MM.1S (cell line): ENCODE measurements at regions not wholly inside any gene's neighbourhood (a gene's known extent, or its start where the extent isn't known, plus 50 kb on each side); places are given as distances from the start of the nearest gene placed in this dataset.

ENCODE experiments used
- DNase-seq: peaks from one replicate; pipeline ENCODE4 v3.0.0-alpha.2; 2015
- H2AFZ ChIP-seq: fragments of 300-600 bp; sonication (generic); 2 replicates; pipeline ENCODE4 v1.6.0; 2016; ENCODE audit warnings: antibody characterized with exemption, low read length
- H3F3A ChIP-seq: fragments of 300-600 bp; sonication (generic); 2 replicates; pipeline ENCODE4 v1.6.1; 2016; ENCODE audit warnings: mild to moderate bottlenecking, antibody characterized with exemption, low read length, moderate library complexity, mixed read lengths; ENCODE audit not compliant: insufficient read depth
- H3K27ac ChIP-seq: fragments of 300-600 bp; sonication (generic); 2 replicates; pipeline ENCODE4 v1.5.1; 2016; ENCODE audit warnings: mild to moderate bottlenecking, low read length
- H3K27me3 ChIP-seq: fragments of 300-600 bp; sonication (generic); replicated peaks from 2 replicates; pipeline ENCODE4 v1.6.0; 2016; ENCODE audit warnings: low read length; ENCODE audit not compliant: insufficient read depth
- H3K36me3 ChIP-seq: fragments of 300-600 bp; sonication (generic); replicated peaks from 2 replicates; pipeline ENCODE4 v1.6.1; 2016; ENCODE audit warnings: mild to moderate bottlenecking, low read length, mixed read lengths; ENCODE audit not compliant: insufficient read depth
- H3K4me1 ChIP-seq: fragments of 300-600 bp; sonication (generic); 2 replicates; pipeline ENCODE4 v1.6.1; 2016; ENCODE audit warnings: low read length, mixed read lengths
- H3K4me2 ChIP-seq: fragments of 300-600 bp; sonication (generic); 2 replicates; pipeline ENCODE4 v1.6.0; 2016; ENCODE audit warnings: low read depth, low read length
- H3K4me3 ChIP-seq: fragments of 300-600 bp; sonication (generic); 2 replicates; pipeline ENCODE4 v1.5.1; 2016; ENCODE audit warnings: low read length, mixed read lengths
- H3K79me2 ChIP-seq: fragments of 300-600 bp; sonication (generic); 2 replicates; pipeline ENCODE4 v1.6.1; 2016; ENCODE audit warnings: mixed run types, low read length, mixed read lengths
- H3K9ac ChIP-seq: fragments of 300-600 bp; sonication (generic); 2 replicates; pipeline ENCODE4 v1.6.1; 2016; ENCODE audit warnings: low read length, mixed read lengths
- H3K9me2 ChIP-seq: fragments of 300-600 bp; sonication (generic); replicated peaks from 2 replicates; pipeline ENCODE4 v1.6.1; 2016; ENCODE audit warnings: mild to moderate bottlenecking, low read length, mixed read lengths; ENCODE audit not compliant: insufficient read depth
- H3K9me3 ChIP-seq: fragments of 300-600 bp; sonication (generic); replicated peaks from 2 replicates; pipeline ENCODE4 v1.6.1; 2016; ENCODE audit warnings: mild to moderate bottlenecking, low read length, mixed read lengths; ENCODE audit not compliant: insufficient read depth
- H4K20me1 ChIP-seq: fragments of 300-600 bp; sonication (generic); 2 replicates; pipeline ENCODE4 v1.6.1; 2016; ENCODE audit warnings: mild to moderate bottlenecking, low read length, moderate library complexity, mixed read lengths; ENCODE audit not compliant: insufficient read depth
- EZH2 ChIP-seq: fragments of 300-600 bp; sonication (generic); optimal IDR thresholded peaks from 2 replicates; pipeline ENCODE3; 2017; ENCODE audit warnings: low read depth, mild to moderate bottlenecking, antibody characterized with exemption, low read length, mixed read lengths
- EZH2phosphoT487 ChIP-seq: fragments of 300-600 bp; sonication (generic); IDR thresholded peaks from 2 replicates; pipeline ENCODE4 v1.6.1; 2018; ENCODE audit warnings: antibody characterized with exemption, low read length
- TF ChIP-seq, protein P1 (sequence below): fragments of 300-600 bp; sonication (generic); IDR thresholded peaks from 2 replicates; pipeline ENCODE4 v1.5.1; 2016; ENCODE audit warnings: antibody characterized with exemption, low read length, mixed read lengths

DNA sequence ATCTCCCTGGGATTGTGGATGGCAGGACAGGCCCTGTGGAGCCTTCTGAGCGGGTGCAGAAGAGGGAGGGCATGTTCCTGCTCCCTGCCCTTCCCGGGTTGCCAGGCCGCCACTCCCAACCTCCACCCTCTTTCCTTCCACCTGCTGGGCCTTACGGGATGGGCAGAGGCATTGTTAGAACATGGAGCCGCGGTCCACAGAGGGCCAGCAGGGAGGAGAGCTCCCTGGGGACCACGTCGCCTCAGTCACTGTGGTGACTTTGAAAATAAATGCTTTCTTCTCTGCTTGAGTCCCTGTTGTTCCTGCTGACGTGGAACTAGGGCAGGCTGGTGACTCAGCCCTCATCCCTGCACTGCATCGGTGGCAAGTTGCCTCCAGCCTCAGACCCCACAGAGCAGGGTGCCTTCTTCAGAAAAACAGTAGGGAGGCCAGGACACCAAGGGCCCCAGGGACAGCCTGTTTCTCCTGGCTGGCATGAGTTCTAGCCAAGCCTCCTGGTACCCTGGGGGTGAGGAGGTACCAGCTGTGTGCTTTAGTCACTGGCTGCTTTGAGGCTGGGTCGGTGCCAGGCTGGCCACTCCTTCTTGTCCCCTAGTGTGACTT lies 224.9 kb downstream of the SEC14L1 start:
- no peak for DNase-seq
- Histone ChIP-seq H3K36me3 (no peaks in the 10 kb centered on the region), H3K4me1 (peaks cover 49% of the 10 kb centered on the region), H3F3A (peaks cover 32% of the 10 kb centered on the region), H2AFZ (no peak overlapping the region), H3K4me2 (peak overlapping the region; percentile 71; the same call in 1 of the 2 replicates), H3K9me3 (no peaks in the 10 kb centered on the region), H3K27me3 (no peaks in the 10 kb centered on the region), H4K20me1 (no peaks in the 10 kb centered on the region), H3K4me3 (no peak overlapping the region), H3K79me2 (peaks cover 87% of the 10 kb centered on the region), H3K9ac (peak overlapping the region; percentile 7; the same call in 1 of the 2 replicates), H3K27ac (peak overlapping the region; percentile 78; the same call in 1 of the 2 replicates), H3K9me2 (no peaks in the 10 kb centered on the region)
- TF ChIP-seq, protein P1, sequence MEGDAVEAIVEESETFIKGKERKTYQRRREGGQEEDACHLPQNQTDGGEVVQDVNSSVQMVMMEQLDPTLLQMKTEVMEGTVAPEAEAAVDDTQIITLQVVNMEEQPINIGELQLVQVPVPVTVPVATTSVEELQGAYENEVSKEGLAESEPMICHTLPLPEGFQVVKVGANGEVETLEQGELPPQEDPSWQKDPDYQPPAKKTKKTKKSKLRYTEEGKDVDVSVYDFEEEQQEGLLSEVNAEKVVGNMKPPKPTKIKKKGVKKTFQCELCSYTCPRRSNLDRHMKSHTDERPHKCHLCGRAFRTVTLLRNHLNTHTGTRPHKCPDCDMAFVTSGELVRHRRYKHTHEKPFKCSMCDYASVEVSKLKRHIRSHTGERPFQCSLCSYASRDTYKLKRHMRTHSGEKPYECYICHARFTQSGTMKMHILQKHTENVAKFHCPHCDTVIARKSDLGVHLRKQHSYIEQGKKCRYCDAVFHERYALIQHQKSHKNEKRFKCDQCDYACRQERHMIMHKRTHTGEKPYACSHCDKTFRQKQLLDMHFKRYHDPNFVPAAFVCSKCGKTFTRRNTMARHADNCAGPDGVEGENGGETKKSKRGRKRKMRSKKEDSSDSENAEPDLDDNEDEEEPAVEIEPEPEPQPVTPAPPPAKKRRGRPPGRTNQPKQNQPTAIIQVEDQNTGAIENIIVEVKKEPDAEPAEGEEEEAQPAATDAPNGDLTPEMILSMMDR, result no peak
- no peak for TF ChIP-seq EZH2
- TF ChIP-seq EZH2phosphoT487, result no peak

DNA sequence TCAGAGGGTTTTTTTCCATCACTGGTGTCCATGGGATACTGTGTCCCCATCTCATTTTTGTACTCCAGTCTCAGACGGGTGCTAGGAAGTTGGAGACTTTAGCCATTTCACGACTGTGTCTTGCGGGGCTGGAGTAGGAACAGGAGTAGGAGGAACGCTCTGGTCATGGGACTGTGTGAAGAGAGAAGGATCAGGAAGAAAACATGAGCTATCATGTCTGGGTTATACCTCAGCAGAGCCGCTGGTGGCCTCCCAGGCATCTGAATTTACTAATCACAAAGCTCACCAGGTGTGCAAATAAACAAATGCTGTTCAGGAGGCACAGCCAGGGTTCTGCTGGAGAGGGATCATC lies 225.4 kb downstream of the SEC14L1 start:
- Histone ChIP-seq H3K27ac (peak overlapping the region; percentile 78), H3F3A (peaks cover 37% of the 10 kb centered on the region), H3K4me3 (no peak overlapping the region), H3K36me3 (no peaks in the 10 kb centered on the region), H3K4me1 (peaks cover 54% of the 10 kb centered on the region), H3K9me3 (no peaks in the 10 kb centered on the region), H3K9me2 (no peaks in the 10 kb centered on the region), H3K27me3 (no peaks in the 10 kb centered on the region), H3K4me2 (peak overlapping the region; percentile 71), H3K9ac (peak overlapping the region; percentile 39; the same call in 1 of the 2 replicates), H4K20me1 (no peaks in the 10 kb centered on the region), H2AFZ (peak overlapping the region; percentile 30; the same call in 1 of the 2 replicates), H3K79me2 (peaks cover 89% of the 10 kb centered on the region)
- no peak for DNase-seq
- TF ChIP-seq, protein P1, result no peak
- TF ChIP-seq EZH2phosphoT487 (no peak), EZH2 (no peak)

GRCh38 chr17:77366558-77367245 lies 225.9 kb downstream of the SEC14L1 start:
- no peaks in the 10 kb centered on the region for H3K27me3 ChIP-seq
- no peak for TF ChIP-seq EZH2
- TF ChIP-seq, protein P1, result 0 out of 2 replicates have a peak, but pooled peaks have one; percentile 3
- H2AFZ ChIP-seq, result peak overlapping the region; percentile 30
- peaks cover 42% of the 10 kb centered on the region for H3F3A ChIP-seq
- H3K4me3 ChIP-seq, result peak overlapping the region; percentile 33; the same call in 1 of the 2 replicates
- H3K27ac ChIP-seq, result peak overlapping the region; percentile 78
- peaks cover 88% of the 10 kb centered on the region for H3K79me2 ChIP-seq
- no peaks in the 10 kb centered on the region for H4K20me1 ChIP-seq
- H3K9ac ChIP-seq, result peak overlapping the region; percentile 39; the same call in 1 of the 2 replicates
- H3K4me2 ChIP-seq, result peak overlapping the region; percentile 71
- H3K4me1 ChIP-seq, result peaks cover 59% of the 10 kb centered on the region
- no peaks in the 10 kb centered on the region for H3K9me3 ChIP-seq
- H3K9me2 ChIP-seq, result no peaks in the 10 kb centered on the region
- DNase-seq, result peak; percentile 83
- H3K36me3 ChIP-seq, result no peaks in the 10 kb centered on the region
